ENCODE measurements at regions not wholly inside any gene's neighbourhood (a gene's known extent, or its start where the extent isn't known, plus 50 kb on each side); places are given as distances from the start of the nearest gene placed in this dataset.

GRCh38 chr6:41450581-41450980 lies 95.6 kb upstream of the FOXP4 start:
- no peak overlapping the region for H2BK5ac ChIP-seq (ENCODE audit: insufficient read length, low read length)
- no peak overlapping the region for H3K27ac ChIP-seq (ENCODE audit: insufficient read length, low read depth, low read length)
- H3K79me1 ChIP-seq (ENCODE audit: insufficient read depth, low read depth, low read length, poor library complexity, severe bottlenecking): no peaks in the 10 kb centered on the region
- H3K4me2 ChIP-seq (ENCODE audit: insufficient read depth, insufficient read length, low read length): no peak overlapping the region
- no peak overlapping the region for H2AFZ ChIP-seq (ENCODE audit: low read length)
- H2AK5ac ChIP-seq (ENCODE audit: insufficient read length, low read length): no peak overlapping the region
- no peak overlapping the region for H2BK15ac ChIP-seq (ENCODE audit: low read depth, low read length)
- H3K23me2 ChIP-seq (ENCODE audit: insufficient read length, low read depth, low read length, poor library complexity, severe bottlenecking): no peaks in the 10 kb centered on the region
- no peak overlapping the region for H3K23ac ChIP-seq (ENCODE audit: insufficient read length, low read depth, low read length)
- no peak overlapping the region for H3K14ac ChIP-seq (ENCODE audit: insufficient read depth, low read length)
- Mint-ChIP-seq H3K27ac (no peak overlapping the region), H3K9me3 (no peaks in the 10 kb centered on the region), H3K4me1 (peaks cover 23 to 26% of the 10 kb centered on the region in 2 experiments), H3K36me3 (ENCODE audit: insufficient read depth in 1 of 3, low read depth in 3 of 3) (no peaks in the 10 kb centered on the region), H3K4me3 (no peak overlapping the region), H3K27me3 (ENCODE audit: low read depth) (peaks cover 63% of the 10 kb centered on the region)
- H4K20me1 ChIP-seq (ENCODE audit: control insufficient read depth, insufficient read depth, insufficient read length): no peaks in the 10 kb centered on the region
- H3K27me3 ChIP-seq (ENCODE audit: insufficient read depth, low read length): no peaks in the 10 kb centered on the region
- TF ChIP-seq CTCF (conservative IDR thresholded peaks at IDR 0.05): no peak
- H2BK120ac ChIP-seq (ENCODE audit: low read depth, low read length, poor library complexity, severe bottlenecking): no peak overlapping the region
- H3K9ac ChIP-seq (ENCODE audit: extremely low read depth, insufficient read length, low read length): no peak overlapping the region
- DNase-seq: no peak
- no peak overlapping the region for H2BK20ac ChIP-seq (ENCODE audit: low read depth, low read length, poor library complexity, severe bottlenecking)
- H3K9me3 ChIP-seq (ENCODE audit: control insufficient read depth, low read depth, low read length): no peaks in the 10 kb centered on the region
- H4K8ac ChIP-seq (replicated peaks; ENCODE audit: insufficient read length, low read depth, low read length): no peak overlapping the region
- H3K4me1 ChIP-seq (ENCODE audit: insufficient read depth, low read length): no peaks in the 10 kb centered on the region
- no CpG with 5 or more reads among the region's 13 CpGs for WGBS (ENCODE audit: extremely low coverage, insufficient read length, low lambda C conversion rate)
- no peak overlapping the region for H3T11ph ChIP-seq (ENCODE audit: low read length)
- no peak overlapping the region for H4K5ac ChIP-seq (ENCODE audit: insufficient read length, low read depth, low read length)
- no peak overlapping the region for H3K18ac ChIP-seq (ENCODE audit: insufficient read length, low read depth, low read length)
- no peak overlapping the region for H4K91ac ChIP-seq (ENCODE audit: insufficient read length, low read depth, low read length)
- H3K79me2 ChIP-seq (ENCODE audit: insufficient read depth, low read length): no peaks in the 10 kb centered on the region
- H3K56ac ChIP-seq (ENCODE audit: insufficient read length, low read depth, low read length): no peak overlapping the region
- H3K4ac ChIP-seq (ENCODE audit: low read depth, low read length): no peak overlapping the region
- no peak overlapping the region for H2BK12ac ChIP-seq (ENCODE audit: insufficient read length, low read depth, low read length)
